H1 (cell line): ENCODE measurements at regions not wholly inside any gene's neighbourhood (a gene's known extent, or its start where the extent isn't known, plus 50 kb on each side); places are given as distances from the start of the nearest gene placed in this dataset.

ENCODE experiments used
- ATF2 ChIP-seq: IDR thresholded peaks from 2 replicates; pipeline ENCODE4 v1.6.1; 2012; ENCODE audit warnings: low read length, inconsistent platforms
- CEBPB ChIP-seq: IDR thresholded peaks from 2 replicates; pipeline ENCODE4 v1.6.1; 2012; ENCODE audit warnings: low read depth, low read length
- CTCF ChIP-seq, 3 experiments: IDR thresholded peaks; 1 replicate in 2 of 3; 2 replicates in 1 of 3; pipeline versions ENCODE4 v1.5.1 to v1.6.1; 2011; ENCODE audit warnings: low read length in 3 of 3, mild to moderate bottlenecking in 3 of 3, inconsistent platforms in 2 of 3, low read depth in 1 of 3, moderate library complexity in 1 of 3; ENCODE audit not compliant: insufficient read depth in 1 of 3; ENCODE audit errors: control extremely low read depth in 1 of 3
- NRF1 ChIP-seq: IDR thresholded peaks from 2 replicates; pipeline ENCODE4 v1.6.1; 2011; ENCODE audit warnings: mild to moderate bottlenecking, low read depth, low read length, improper control_type of control experiment
- POLR2AphosphoS5 ChIP-seq: IDR thresholded peaks from 2 replicates; pipeline ENCODE4 v1.6.1; 2011; ENCODE audit warnings: low read depth, low read length
- RAD21 ChIP-seq, 2 experiments: IDR thresholded peaks in 1 of 2; conservative IDR thresholded peaks in 1 of 2; 2 replicates each; pipeline ENCODE4 v1.6.1; 2011; ENCODE audit warnings: low read depth in 2 of 2, low read length in 2 of 2, improper control_type of control experiment in 1 of 2, inconsistent platforms in 1 of 2, mild to moderate bottlenecking in 1 of 2, moderate library complexity in 1 of 2
- RFX5 ChIP-seq: IDR thresholded peaks from 2 replicates; pipeline ENCODE4 v1.6.1; 2011; ENCODE audit warnings: low read depth, low read length, improper control_type of control experiment, borderline replicate concordance
- RNF2 ChIP-seq: fragments of 200-900, 300-1000 bp; sonication (generic); IDR thresholded peaks from 2 replicates; pipeline ENCODE4 v1.7.1; 2016; ENCODE audit warnings: borderline replicate concordance, low read depth, mild to moderate bottlenecking, antibody characterized with exemption, low read length; ENCODE audit not compliant: poor library complexity, severe bottlenecking; ENCODE audit errors: missing control alignments
- SIN3A ChIP-seq, 2 experiments: IDR thresholded peaks in 1 of 2; conservative IDR thresholded peaks in 1 of 2; 2 replicates each; pipeline ENCODE4 v1.6.1; 2011 to 2012; ENCODE audit warnings: low read length in 2 of 2, improper control_type of control experiment in 1 of 2, low read depth in 1 of 2, mild to moderate bottlenecking in 1 of 2
- TAF1 ChIP-seq: IDR thresholded peaks from 2 replicates; pipeline ENCODE4 v1.6.1; 2011; ENCODE audit warnings: mild to moderate bottlenecking, low read depth, low read length

DNA sequence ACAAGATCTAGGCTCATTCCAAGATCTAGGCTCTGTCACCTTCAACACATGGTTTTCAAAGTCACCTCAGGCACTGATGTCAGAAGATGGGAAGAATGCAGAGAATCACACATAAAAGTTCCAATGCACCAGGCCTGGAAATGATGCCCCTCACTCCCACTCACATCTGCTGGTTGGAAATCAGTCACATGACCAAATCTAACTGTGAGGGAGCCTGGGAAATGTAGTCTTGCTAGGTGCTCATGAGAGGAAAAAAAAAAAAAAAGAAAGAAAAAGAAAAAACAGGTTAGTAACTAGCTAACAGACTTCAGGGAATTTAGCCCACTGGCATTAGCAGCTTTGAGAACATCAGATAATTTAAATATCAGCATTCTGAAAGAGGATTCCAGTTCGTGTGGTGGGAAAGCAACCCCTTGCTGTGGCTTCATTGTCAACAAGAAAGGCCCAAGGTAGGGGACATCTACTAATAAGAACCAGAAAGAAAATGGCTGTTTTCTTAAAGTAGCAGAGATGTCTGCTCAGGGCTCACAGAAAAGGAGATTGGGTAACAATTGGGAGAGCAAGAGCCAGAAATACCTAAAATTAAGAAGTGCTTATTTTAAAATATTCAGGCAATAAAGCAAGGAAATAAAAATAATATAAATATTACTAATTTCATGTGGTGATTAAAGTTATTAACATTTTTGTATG, 614.3 kb downstream of the ACTL7B start:
- TF ChIP-seq CEBPB (no peak), RNF2 (no peak), RFX5 (no peak), NRF1 (no peak), CTCF (IDR thresholded peaks at IDR 0.05; ENCODE audit: control extremely low read depth in 1 of 3, insufficient read depth in 1 of 3, low read depth in 1 of 3, low read length in 3 of 3) (no peak), TAF1 (0 out of 2 replicates have a peak, but pooled peaks have one; percentile 23), RAD21 (IDR thresholded peaks at IDR 0.05 in 1 of 2, conservative IDR thresholded peaks at IDR 0.05 in 1 of 2; ENCODE audit: low read depth in 2 of 2, low read length in 2 of 2) (no peak), ATF2 (no peak), SIN3A (conservative IDR thresholded peaks at IDR 0.05 in 1 of 2, IDR thresholded peaks at IDR 0.05 in 1 of 2; ENCODE audit: low read depth in 1 of 2, low read length in 2 of 2) (no peak), POLR2AphosphoS5 (no peak)
